ENCODE measurements at regions not wholly inside any gene's neighbourhood (a gene's known extent, or its start where the extent isn't known, plus 50 kb on each side); places are given as distances from the start of the nearest gene placed in this dataset.
"Not testable (repeated sequence)": the region's sequence is repeated elsewhere in the genome, so short reads cannot be mapped to it uniquely, and the experiment has no call there.

- DNase-seq = not testable (repeated sequence)
Observed at GRCh38 chr5:9725265-9725664, 95.1 kb upstream of the TAS2R1 start.

- DNase-seq = no peak
Observed at GRCh38 chr5:9724707-9725106, 94.6 kb upstream of the TAS2R1 start.

GRCh38 chr5:9722601-9723180, 92.5 kb upstream of the TAS2R1 start:
- DNase-seq = no peak

GRCh38 chr5:9721161-9721560, 91.0 kb upstream of the TAS2R1 start:
- no peak for DNase-seq

GRCh38 chr5:9720361-9720760, 90.2 kb upstream of the TAS2R1 start:
- DNase-seq = no peak

GRCh38 chr5:9716838-9717281, 86.7 kb upstream of the TAS2R1 start:
- no peak for DNase-seq

GRCh38 chr5:9715891-9716335, 85.8 kb upstream of the TAS2R1 start:
- DNase-seq = no peak

- DNase-seq = no peak
Observed at GRCh38 chr5:9713959-9714586, 83.9 kb upstream of the TAS2R1 start.

- DNase-seq = no peak
Observed at GRCh38 chr5:9713356-9713755, 83.2 kb upstream of the TAS2R1 start.

- DNase-seq = no peak
Observed at GRCh38 chr5:9712911-9713310, 82.8 kb upstream of the TAS2R1 start.

- DNase-seq = no peak
Observed at GRCh38 chr5:9712506-9712905, 82.4 kb upstream of the TAS2R1 start.

GRCh38 chr5:9710069-9710468, 79.9 kb upstream of the TAS2R1 start:
- DNase-seq = no peak

- no peak for DNase-seq
Observed at GRCh38 chr5:9707732-9708462, 77.7 kb upstream of the TAS2R1 start.

GRCh38 chr5:9699681-9700080, 69.5 kb upstream of the TAS2R1 start:
- no peak for DNase-seq

GRCh38 chr5:9698841-9699240, 68.7 kb upstream of the TAS2R1 start:
- no peak for DNase-seq

- no peak for DNase-seq
Observed at GRCh38 chr5:9698125-9698826, 68.1 kb upstream of the TAS2R1 start.

- DNase-seq = no peak
Observed at GRCh38 chr5:9692576-9692975, 62.4 kb upstream of the TAS2R1 start.

GRCh38 chr5:9691261-9691660, 61.1 kb upstream of the TAS2R1 start:
- no peak for DNase-seq

- no peak for DNase-seq
Observed at GRCh38 chr5:9690751-9691150, 60.6 kb upstream of the TAS2R1 start.

GRCh38 chr5:9686216-9686615, 56.1 kb upstream of the TAS2R1 start:
- no peak for DNase-seq

- DNase-seq = no peak
Observed at GRCh38 chr5:9681706-9682105, 51.6 kb upstream of the TAS2R1 start.
